ENCODE measurements at regions not wholly inside any gene's neighbourhood (a gene's known extent, or its start where the extent isn't known, plus 50 kb on each side); places are given as distances from the start of the nearest gene placed in this dataset.

DNA sequence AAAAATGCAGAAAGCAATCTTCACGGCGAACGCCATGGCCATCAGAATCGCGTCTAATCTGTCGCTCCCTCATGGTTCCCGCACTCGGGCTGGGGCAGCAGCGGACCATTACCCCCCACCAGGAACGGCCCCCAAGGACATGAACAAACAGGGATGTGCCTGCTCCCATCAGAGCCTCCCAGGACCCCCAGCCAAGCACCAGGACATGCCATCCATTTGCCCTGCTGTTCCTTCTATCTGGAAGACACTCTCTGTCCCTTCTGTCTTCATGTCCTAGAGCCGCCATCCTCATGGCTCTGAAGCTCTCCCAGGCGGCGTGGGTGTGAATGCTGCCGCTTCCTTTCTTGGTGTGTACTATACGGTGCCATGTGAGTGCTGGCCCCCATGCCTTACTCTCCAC lies 371.8 kb downstream of the BCL11B start:
- Histone ChIP-seq H4K20me1 (replicated peaks; ENCODE audit: control insufficient read depth, extremely low read depth, insufficient read depth, low read length) (no peaks in the 10 kb centered on the region), H3K9me3 (replicated peaks; ENCODE audit: control insufficient read depth, insufficient read depth, low read length) (peaks cover 2% of the 10 kb centered on the region), H2AFZ (ENCODE audit: low read depth, low read length) (no peak overlapping the region), H3K4me2 (ENCODE audit: insufficient read depth, low read length) (no peak overlapping the region), H3K27me3 (ENCODE audit: control insufficient read depth in 2 of 2, insufficient read depth in 2 of 2, low read length in 2 of 2) (no peaks in the 10 kb centered on the region), H3K9ac (replicated peaks; ENCODE audit: extremely low read depth, insufficient read depth, low read length) (no peak overlapping the region), H3K4me3 (replicated peaks in 1 of 3; ENCODE audit: insufficient read depth in 1 of 3, low read depth in 1 of 3, low read length in 3 of 3) (no peak overlapping the region), H3K27ac (ENCODE audit: insufficient read depth, low read depth, low read length) (no peak overlapping the region), H3K36me3 (ENCODE audit: control insufficient read depth in 2 of 2, extremely low read depth in 1 of 2, insufficient read depth in 2 of 2, low read length in 2 of 2) (no peaks in the 10 kb centered on the region), H3K79me2 (ENCODE audit: control insufficient read depth, insufficient read depth, low read length) (no peaks in the 10 kb centered on the region), H3K9me1 (replicated peaks; ENCODE audit: control insufficient read depth, extremely low read depth, insufficient read depth, low read length) (no peaks in the 10 kb centered on the region), H3K4me1 (ENCODE audit: control insufficient read depth, extremely low read depth, insufficient read depth, low read length) (no peaks in the 10 kb centered on the region)
- no peak for DNase-seq (ENCODE audit: low read depth, low spot score)
- BruUV-seq (replicated peaks), result no TSS peak
- FAIRE-seq, result no peak
- ChIA-PET POLR2A (no interaction called here), CTCF (no interaction called here)
- TF ChIP-seq FOS (IDR thresholded peaks at IDR 0.05; ENCODE audit: borderline replicate concordance, insufficient read depth, low read length) (no peak), GATA2 (IDR thresholded peaks at IDR 0.05; ENCODE audit: insufficient read depth, insufficient read length, low read depth, low read length) (no peak), MYC (IDR thresholded peaks at IDR 0.05; ENCODE audit: low read depth, low read length) (no peak), EZH2 (IDR thresholded peaks at IDR 0.05; ENCODE audit: borderline replicate concordance, low read depth, low read length, severe bottlenecking) (no peak), MAX (IDR thresholded peaks at IDR 0.05; ENCODE audit: insufficient read depth, insufficient read length) (no peak)
- intact Hi-C loops (cut with micrococcal nuclease), result no loop called here
- dilution Hi-C loops (cut with MboI; ENCODE audit: extremely low pct_ligation_motif_present, low sequenced_read_pairs), result no loop called here

GRCh38 chr14:98900798-98901197 lies 371.2 kb downstream of the BCL11B start:
- H3K9me3 ChIP-seq (replicated peaks; ENCODE audit: control insufficient read depth, insufficient read depth, low read length), result peaks cover 2% of the 10 kb centered on the region
- no peaks in the 10 kb centered on the region for H3K79me2 ChIP-seq (ENCODE audit: control insufficient read depth, insufficient read depth, low read length)
- H4K20me1 ChIP-seq (replicated peaks; ENCODE audit: control insufficient read depth, extremely low read depth, insufficient read depth, low read length), result no peaks in the 10 kb centered on the region
- ChIA-PET POLR2A (no interaction called here), CTCF (no interaction called here)
- no peaks in the 10 kb centered on the region for H3K27me3 ChIP-seq (ENCODE audit: control insufficient read depth in 2 of 2, insufficient read depth in 2 of 2, low read length in 2 of 2)
- DNase-seq (ENCODE audit: low read depth, low spot score) (no peak), FAIRE-seq (no peak)
- BruUV-seq (replicated peaks), result no TSS peak
- no peak overlapping the region for H3K9ac ChIP-seq (replicated peaks; ENCODE audit: extremely low read depth, insufficient read depth, low read length)
- intact Hi-C loops (cut with micrococcal nuclease), result no loop called here
- H3K4me1 ChIP-seq (ENCODE audit: control insufficient read depth, extremely low read depth, insufficient read depth, low read length), result no peaks in the 10 kb centered on the region
- no peaks in the 10 kb centered on the region for H3K36me3 ChIP-seq (ENCODE audit: control insufficient read depth in 2 of 2, extremely low read depth in 1 of 2, insufficient read depth in 2 of 2, low read length in 2 of 2)
- H3K4me3 ChIP-seq (replicated peaks in 1 of 3; ENCODE audit: insufficient read depth in 1 of 3, low read depth in 1 of 3, low read length in 3 of 3), result no peak overlapping the region
- H2AFZ ChIP-seq (ENCODE audit: low read depth, low read length), result no peak overlapping the region
- dilution Hi-C loops (cut with MboI; ENCODE audit: extremely low pct_ligation_motif_present, low sequenced_read_pairs), result no loop called here
- TF ChIP-seq JUN (IDR thresholded peaks at IDR 0.05; ENCODE audit: borderline replicate concordance, insufficient read depth, insufficient read length, low read depth) (no peak), FOS (IDR thresholded peaks at IDR 0.05; ENCODE audit: borderline replicate concordance, insufficient read depth, low read length) (no peak), EZH2 (IDR thresholded peaks at IDR 0.05; ENCODE audit: borderline replicate concordance, low read depth, low read length, severe bottlenecking) (no peak), MAX (IDR thresholded peaks at IDR 0.05; ENCODE audit: insufficient read depth, insufficient read length) (no peak), POLR2A (IDR thresholded peaks at IDR 0.05; ENCODE audit: low read depth, low read length) (no peak), MYC (IDR thresholded peaks at IDR 0.05; ENCODE audit: low read depth, low read length) (no peak), CTCF (IDR thresholded peaks at IDR 0.05; ENCODE audit: extremely low read depth in 1 of 2, insufficient read depth in 1 of 2, low read depth in 1 of 2, low read length in 2 of 2) (no peak), GATA2 (IDR thresholded peaks at IDR 0.05; ENCODE audit: insufficient read depth, insufficient read length, low read depth, low read length) (no peak), POLR2AphosphoS5 (IDR thresholded peaks at IDR 0.05; ENCODE audit: insufficient read depth, low read depth, low read length) (no peak)
- no peaks in the 10 kb centered on the region for H3K9me1 ChIP-seq (replicated peaks; ENCODE audit: control insufficient read depth, extremely low read depth, insufficient read depth, low read length)
- H3K4me2 ChIP-seq (ENCODE audit: insufficient read depth, low read length), result no peak overlapping the region
- no peak overlapping the region for H3K27ac ChIP-seq (ENCODE audit: insufficient read depth, low read depth, low read length)
